Limb (tissue), 2 donors: ENCODE measurements at regions not wholly inside any gene's neighbourhood (a gene's known extent, or its start where the extent isn't known, plus 50 kb on each side); places are given as distances from the start of the nearest gene placed in this dataset.
"Not testable (repeated sequence)": the region's sequence is repeated elsewhere in the genome, so short reads cannot be mapped to it uniquely, and the experiment has no call there.

Experiments
- DNase-seq, 2 donors: peaks; one replicate each; pipeline ENCODE4 v3.0.0-alpha.2; 2016; ENCODE audit errors: extremely low spot score in 2 of 2

DNA sequence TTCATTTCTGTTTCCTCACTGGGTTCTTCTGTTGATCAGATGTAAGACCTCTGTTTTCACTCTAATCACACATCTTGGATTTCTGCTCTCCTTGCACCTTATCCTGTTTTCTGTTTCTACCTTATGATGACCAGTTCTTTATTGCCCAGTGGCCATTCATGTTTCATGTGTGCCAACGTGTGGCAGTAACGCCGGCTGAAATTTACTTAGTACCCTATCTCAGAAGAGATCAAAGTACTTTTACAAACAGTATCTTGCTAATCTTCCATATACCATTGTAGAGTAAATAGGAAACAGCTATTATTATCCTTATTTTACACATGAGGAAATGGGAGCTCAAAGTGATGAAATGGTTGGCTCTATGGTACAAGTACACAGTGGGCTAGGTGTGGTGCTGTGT is 74.0 kb downstream of the GATA3 start:
- no peak for DNase-seq

DNA sequence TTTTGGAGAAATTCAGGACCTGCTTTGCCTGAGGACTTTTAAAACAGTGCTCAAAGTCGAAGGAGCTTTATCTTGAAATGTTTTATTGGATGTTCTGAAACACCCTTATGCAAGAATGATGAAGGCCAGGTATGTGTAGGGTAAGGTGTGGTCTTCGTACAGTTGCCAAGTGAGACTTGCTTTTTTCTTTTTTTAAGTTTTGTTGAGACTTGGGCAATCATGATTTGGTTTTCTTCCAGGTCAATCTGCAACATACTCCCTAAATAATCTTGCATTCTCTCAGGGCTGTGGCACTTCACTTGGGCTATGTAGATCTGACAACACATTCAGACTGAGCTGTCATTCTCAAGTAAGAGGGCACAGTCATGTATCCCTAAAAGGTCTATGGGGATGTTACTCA is 75.0 kb downstream of the GATA3 start:
- no peak for DNase-seq

DNA sequence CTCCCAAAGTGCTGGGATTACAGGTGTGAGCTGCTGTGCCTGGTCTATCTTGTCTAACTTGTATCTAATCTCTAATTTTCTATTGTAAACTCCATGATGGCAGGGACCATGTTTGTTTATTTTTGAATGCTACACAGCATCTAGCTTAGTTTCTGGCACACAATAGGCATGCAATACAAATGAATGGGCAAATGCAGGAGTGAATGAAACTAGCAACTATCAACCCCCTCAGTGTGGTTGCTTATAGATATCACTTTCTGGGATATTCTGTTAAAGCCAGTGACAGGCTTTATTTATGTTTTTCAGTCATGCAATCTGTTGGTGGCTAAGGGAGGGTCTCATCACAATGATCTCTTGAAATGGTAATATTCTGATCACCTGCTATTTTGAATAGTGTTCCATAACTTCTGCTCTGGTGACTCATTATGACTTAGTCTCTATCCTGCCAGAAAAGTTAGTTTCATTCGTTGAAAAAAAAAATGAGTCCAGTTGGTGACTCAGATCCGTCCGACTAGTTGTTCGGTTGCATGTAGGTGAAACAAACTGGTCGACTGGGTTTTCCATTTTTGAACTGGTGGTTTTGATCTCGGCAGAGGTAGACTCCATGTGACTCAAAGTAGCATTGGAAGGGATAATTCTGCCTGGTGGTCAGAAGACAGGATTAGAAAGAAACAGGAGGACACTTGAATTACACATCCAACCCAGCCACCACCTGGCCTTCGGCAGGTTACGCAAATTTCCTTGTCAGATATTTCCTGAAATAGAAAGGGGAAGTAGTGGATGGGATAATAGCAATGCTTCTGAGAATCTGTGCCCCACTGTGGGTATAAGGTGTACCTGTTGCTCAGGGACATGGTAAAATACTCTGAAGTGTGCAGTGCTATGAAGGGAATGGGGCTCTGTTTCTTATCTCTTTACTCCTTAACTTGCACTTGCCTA is 76.8 kb downstream of the GATA3 start:
- DNase-seq = no peak

DNA sequence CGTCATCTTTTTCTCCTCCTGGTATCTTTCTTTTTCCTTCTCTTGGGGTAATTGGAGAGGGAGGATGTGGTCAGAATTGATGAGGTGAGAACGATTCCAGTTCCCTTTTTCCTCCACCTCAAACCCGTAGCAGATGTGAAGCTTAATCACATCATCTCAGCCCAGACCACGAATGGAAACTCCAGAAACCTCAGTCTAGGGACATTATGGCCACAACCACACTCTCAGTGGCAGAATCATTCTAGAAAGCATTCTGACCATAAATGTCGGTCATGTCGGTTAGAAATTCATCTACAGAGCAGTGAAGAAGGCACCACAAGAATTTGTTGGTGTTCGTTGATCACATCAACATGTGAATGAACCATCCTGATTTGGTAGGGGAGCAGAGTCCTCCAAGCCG is 78.7 kb downstream of the GATA3 start:
- DNase-seq = no peak

DNA sequence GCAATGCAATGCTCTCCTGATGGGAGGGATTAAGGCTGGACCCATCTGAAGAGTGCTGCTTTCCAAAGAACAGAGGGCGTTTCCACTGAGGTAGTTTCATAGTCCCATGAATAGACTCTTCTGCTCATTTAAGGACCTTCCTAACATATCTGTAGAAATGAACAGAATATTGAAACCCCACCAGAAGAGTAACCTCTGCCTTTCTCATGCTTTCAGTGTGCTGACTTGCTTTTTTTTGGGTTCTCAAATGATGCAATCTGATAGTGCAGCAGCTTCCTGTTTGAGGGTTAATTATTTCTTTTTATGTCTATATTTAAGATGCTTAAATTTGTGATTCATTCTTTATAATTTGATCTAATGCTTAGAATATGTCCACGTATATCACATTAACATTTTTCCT is 82.2 kb downstream of the GATA3 start:
- no peak for DNase-seq

DNA sequence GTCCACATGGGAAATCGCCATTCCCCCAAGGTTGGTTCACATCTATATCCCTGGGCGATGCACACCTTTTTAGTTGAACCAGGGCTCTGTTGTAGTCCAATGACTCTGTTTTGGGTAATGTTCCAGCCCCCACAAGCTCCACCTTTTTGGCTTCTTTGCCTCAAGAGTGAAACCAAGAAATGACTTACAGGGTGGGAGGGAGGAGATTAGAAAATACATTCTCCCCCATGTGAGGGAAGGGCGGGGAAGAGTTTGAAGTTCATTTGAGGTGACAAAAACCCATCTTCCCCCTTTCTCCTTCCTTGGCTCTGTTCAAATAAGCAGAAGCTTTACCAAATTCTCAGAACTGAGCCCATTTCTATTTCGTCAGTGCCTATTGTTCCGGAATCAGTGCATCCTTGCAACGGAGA is 82.8 kb downstream of the GATA3 start:
- DNase-seq = no peak

DNA sequence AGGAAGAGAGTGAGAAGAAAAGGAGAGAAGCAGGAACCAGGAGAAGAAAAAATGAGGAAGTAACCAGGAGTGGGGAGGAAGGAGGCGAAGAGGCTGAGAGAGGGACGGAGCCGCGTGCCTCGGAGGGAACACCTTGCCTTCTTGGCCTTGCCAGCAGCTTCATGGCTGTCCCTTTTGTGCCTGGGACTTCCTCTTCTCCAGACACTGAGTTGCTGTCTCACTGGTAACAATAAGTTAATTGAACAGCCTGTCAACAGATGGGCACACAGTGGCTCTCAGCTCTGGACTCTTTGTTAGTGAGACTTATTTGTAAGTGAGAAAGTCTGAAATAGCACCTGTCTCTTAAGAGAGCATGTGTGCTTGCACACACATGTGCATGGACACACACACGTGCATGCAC is 83.2 kb downstream of the GATA3 start:
- DNase-seq = no peak

DNA sequence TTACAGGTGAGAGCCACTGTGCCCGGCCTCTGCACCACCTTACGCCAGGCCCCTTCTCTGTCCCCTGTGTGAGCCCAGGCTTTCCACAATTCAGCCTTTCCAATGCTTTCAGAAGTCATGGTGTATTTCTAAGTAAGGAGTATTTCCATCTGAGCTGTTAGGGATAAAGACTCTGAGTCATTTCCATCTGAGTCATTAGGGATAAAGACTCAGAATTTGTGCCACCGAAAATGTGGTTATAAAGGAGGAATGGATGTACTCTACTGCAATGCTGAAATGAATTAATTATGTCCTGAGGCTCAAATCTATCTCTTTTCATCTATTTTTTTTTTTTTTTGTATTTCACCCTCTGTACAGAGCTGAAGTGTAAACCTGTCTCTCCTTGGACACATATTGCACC is 84.0 kb downstream of the GATA3 start:
- no peak for DNase-seq

DNA sequence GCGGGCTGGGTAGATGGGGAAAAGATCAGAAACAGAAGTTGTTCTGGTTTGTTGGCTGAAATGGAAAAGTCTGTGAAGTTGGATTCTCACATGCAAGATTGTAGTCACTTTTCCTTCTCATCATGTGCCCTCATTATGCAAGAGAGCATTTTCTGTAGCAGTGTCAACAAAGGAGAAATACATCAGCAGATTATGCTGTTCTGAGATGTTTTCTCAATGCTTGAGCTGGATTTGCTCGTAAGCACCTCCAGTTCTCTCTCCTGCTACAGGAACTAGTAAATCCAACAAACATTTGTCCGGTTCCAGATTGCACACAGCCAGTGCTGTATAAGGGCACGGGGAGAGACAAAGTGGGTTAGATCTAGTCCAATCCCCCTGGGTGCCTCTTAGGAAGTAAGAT is 90.0 kb downstream of the GATA3 start:
- DNase-seq = no peak

DNA sequence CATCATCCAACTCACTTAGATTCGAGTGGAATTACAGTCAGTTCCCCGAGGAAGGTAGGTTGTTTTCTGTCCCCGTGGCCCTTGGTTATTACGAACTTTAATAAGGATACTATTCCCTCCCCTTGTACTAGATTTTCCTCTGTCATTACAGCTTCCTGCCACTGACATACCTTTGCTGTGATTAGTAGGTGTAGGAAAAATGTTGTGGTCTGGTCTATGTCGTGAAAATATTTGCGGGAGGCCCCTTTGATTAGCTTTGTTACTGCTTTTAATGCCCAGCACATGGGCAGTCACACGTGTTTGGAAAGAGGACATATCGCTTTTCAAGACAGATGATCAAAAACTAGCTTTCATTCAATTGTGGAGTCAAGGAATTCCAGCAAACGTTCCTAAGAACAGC is 92.2 kb downstream of the GATA3 start:
- DNase-seq = no peak

DNA sequence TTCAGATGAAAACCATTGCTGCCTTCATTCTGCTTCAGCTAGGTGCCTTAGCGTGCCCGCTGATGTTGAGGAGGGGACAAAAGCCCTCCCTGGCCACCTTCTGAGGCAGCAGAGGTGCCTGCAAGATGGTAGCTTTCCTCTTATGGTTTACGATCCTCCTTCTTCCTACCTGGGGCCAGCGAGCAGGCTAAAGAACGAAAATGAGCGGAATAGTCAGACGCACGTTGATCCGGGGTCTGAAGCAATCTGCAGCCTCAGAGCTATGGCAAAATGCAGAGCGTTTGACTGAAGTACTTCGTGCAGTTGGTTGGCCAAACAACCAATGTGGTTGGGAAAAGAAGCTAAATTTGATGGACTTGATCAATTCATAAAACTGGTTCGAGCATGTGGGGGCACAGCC is 95.5 kb downstream of the GATA3 start:
- DNase-seq = no peak

DNA sequence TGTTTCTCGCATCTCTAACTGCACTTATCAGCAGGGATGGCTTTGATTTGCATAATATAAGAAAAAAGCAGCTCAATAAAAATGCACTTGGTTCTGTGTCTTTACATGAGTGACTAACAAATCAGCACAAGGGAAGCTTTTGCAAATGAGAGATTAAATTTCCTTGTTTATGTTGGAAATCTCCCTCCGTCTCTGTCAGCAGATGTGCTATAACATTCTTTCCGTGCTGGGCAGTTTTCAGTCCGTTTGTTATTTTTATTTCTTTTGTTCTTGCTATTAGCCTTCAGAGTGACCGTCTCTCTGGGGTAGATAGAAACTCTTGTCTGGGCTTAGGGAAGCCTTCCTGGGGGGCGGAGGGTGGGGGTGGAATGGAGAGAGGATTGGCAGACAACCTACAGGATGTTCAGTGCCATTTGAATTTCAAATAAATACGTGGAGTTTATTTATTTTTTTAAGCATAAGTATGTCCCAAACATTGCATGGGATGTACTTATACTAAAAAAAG is 96.0 kb downstream of the GATA3 start:
- DNase-seq = no peak

DNA sequence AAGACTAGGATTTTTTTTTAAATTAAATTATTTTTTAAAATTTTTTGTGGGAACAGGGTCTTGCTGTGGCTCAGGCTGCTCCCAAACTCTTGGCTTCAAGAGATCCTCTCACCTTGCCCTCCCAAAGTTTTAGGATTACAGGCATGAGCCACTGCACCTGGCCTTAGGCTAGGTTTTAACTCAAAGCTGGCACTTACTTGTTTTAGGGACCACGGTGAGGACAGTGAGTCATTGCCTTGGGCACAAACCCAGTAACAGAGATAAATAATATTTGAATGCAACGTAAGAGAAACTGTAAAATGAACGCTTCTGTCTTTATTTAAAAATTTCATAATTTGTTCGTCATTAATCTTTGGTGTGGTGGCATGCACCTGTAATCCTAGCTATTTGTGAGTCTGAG is 96.6 kb downstream of the GATA3 start:
- DNase-seq = no peak

DNA sequence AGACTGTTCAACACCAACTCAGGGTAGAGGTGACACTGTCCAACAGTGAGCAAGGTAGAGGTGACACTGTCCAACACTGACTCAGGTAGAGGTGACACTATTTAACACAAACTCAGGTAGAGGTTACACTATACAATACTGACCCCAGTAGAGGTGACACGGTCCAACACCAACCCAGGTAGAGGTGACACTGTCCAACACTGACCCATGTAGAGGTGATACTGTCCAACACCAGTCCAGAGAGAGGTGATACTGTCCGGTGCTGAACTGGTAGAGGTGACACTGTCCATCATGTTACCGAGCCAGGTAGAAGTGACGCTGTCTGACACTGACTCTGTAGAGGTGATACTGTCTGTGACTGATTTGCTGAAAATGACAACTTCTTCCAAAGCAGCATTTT is 102.4 kb downstream of the GATA3 start:
- DNase-seq = no peak

DNA sequence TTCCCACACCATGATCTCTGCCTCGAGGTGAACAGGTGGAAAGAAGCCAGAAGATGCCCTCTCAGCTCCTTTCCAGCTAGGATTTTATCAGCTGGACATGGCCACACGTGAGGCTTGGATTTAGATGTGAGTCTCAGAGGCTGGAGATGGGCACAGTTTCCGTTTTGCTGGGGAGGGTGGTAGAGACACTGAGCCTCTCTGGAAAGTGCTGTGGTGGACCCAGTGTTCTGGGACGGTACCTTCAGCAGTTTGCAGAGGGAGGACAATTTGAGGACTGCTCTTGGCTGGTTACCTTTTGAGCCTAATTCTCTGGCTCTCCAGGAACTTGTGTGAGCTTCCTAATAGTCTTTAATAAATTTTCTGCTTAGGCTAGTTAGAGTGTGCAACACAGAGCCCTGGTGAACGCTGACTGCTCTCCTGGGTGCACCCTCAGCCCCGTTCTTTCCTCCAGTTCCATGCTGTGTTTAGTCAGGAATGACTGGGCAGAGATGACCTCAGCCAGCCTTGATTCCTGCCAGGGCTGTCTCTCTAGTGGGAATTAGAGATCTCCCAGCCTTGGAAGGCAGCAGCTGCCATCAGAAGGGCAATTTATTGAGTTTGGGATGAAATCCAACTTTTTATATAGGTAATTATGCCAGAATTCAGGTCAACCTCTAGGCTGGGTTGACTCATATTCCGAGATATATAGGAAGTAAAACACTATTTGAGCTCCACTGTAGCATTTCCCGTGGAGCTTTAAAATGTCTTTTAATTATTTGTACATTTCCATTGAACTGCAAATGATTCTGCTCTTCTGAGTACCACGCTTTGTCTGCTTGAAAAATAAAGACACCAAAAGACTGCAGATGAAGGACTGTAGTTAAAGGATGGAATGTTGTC is 103.9 kb downstream of the GATA3 start:
- no peak for DNase-seq

DNA sequence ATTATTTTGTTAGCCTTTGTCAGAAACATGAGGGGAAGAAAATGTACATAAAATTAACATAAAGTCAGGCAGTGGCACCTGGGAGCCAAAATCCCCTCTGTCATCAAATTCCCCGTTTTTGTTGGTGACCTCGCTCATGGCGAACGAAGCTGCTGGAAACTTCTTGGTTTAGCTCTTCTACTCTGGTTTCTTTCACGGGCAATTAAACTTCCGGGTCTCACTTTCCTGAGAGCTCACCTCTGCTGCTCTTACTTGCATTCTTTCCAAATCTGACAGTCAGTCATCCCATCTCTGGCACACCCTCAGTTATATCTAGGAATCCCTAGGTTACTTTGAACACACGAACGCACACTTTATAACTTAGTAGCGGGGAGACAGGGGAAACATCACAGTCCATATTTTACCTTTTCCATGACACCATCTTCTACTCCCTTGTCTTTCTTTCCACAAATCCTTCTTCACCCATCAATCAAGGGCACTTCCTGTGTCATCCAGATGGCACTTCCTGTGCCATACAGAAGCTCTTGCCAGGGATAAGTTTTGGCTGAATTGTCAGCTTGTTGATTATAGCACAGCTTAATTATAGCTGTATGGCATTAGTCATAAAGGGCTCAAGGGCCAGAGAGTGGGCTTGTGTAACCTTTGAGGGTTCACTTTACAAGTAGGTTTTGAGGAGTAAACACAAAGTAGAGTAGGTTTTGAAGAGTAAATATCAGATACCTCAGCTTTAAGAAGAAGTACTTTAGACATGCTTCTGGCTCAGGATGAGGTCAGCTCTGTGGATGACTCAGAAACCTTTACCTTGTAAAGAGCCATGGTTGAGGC is 105.1 kb downstream of the GATA3 start:
- no peak for DNase-seq

DNA sequence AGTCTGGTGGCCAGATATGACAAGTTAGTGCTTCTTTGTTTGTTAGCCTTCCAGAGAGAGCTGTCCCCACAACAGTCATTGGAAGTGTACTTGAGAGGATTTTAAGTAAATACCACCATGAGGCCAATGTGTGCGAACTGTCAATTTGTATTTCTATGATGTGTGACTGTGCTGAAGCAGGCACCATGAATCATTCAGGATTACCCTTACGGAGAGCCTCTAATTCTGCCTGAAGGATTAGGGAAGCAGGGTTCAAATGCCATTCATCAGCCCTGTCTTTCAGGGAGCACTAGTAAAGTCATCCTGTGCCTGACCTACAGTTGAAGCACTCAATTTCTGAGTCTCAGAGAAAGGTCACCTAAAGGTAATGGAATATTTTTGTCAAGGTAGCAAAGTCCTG is 109.3 kb downstream of the GATA3 start:
- no peak for DNase-seq

DNA sequence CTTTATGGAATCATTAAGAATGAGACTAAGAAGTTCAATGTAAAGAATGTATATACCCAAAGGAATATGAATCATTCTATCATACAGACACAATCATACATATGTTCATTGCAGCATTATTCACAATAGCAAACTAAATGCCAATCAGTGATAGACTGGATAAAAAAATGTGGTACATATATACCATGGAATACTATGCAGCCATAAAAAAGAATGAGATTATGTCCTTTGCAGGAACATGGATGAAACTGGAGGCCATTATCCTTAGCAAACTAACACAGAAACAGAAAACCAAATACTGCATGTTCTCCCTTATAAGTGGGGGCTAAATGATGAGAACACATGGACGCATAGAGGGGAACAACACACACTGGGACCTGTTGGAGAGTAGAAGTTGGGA is 110.2 kb downstream of the GATA3 start:
- not testable (repeated sequence) for DNase-seq

DNA sequence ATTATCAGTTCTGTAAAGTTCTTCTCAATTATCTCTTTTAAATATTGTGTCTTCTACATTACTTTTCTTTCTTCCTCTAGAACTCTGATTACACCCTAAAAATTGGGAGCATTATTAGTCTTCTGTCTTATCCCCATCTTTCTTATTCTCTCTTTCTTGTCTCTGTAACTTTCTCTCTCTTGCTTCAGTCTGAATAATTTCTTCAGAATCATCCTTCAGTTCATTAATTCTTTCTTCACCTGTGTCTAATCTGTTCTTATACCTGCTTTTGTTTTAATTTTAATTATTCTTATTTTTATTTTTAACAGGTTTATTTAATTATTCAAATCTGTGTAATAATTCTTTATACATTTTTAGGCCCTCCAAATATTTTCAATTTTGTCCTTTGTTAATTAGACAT is 114.3 kb downstream of the GATA3 start:
- DNase-seq = no peak

DNA sequence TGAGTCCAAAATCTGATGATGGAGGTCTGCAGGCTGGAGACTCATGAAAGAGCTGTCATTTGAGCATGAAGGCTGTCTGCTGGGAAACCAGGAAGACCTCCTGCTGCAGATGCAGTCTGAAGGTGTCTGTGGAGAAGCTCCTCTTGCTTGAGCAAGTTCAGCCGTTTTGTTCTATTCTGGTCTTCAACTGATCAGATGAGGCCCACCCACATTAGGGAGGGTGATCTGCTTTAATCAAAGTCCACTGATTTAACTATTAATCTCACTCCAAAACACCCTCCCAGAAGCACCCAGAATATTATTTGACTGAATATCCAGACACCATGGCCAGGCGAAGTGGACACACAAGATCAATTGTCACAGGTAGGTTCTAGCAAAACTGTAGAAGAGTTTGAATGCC is 116.5 kb downstream of the GATA3 start:
- no peak for DNase-seq

DNA sequence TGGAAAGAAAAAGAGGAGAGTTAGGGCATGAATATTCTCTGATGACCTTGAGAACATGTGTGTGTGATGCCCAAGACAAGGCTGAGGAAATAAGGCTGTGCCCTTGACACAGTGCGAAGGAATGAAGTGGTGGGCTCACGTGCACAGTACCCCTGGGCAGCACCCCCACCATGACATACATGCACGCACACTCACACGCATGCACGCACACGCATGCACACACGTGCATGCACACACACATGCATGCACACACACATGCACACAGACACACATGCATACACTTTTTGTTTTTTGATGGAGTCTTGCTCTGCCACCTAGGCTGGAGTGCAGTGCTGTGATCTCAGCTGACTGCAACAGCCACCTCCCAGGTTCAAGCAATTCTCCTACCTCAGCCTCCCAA is 118.1 kb downstream of the GATA3 start:
- DNase-seq = no peak
